ENCODE measurements at regions not wholly inside any gene's neighbourhood (a gene's known extent, or its start where the extent isn't known, plus 50 kb on each side); places are given as distances from the start of the nearest gene placed in this dataset.

DNA sequence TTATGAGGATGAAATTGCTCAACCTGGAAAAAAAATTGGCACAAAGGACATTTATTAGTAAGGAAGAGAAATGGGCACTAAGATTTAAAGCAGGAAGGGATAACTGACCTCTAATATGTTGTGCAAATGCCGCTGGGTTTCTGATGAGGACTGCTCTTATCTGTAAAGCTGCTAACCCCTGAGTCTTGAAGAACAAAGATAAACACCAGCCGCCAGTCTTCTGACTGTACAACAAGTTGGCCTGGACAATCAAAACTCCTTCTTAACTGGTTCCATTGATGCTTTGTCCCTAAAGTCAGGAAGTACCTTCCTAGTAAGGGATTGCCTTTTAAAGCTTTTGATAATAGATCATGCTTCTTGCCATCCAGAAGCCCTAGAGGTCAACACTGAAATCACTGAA is 301.8 kb downstream of the TRIB2 start:
- no peaks in the 10 kb centered on the region for H3K36me3 ChIP-seq

DNA sequence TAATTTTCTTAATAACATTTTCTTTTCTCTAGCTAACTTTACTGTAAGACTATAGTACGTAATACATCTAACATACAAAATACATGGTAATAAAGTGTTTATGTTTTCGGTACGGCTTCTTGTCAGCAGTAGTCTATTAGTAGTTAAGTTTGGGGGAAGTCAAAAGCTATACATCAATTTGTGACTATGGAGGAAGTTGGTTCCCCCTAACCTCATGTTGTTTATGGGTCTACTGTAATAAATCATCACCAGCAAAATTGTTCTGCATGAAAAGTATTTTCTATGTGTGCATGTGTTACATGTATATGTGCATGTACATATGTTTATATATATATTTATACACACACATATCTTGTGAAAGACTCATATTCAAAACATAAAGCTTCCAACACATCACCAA is 303.0 kb downstream of the TRIB2 start:
- no peak overlapping the region for H3K27ac ChIP-seq
- no peak for DNase-seq
- no peaks in the 10 kb centered on the region for H3K9me3 ChIP-seq
- no peaks in the 10 kb centered on the region for H3K36me3 ChIP-seq
- TF ChIP-seq, protein P1, sequence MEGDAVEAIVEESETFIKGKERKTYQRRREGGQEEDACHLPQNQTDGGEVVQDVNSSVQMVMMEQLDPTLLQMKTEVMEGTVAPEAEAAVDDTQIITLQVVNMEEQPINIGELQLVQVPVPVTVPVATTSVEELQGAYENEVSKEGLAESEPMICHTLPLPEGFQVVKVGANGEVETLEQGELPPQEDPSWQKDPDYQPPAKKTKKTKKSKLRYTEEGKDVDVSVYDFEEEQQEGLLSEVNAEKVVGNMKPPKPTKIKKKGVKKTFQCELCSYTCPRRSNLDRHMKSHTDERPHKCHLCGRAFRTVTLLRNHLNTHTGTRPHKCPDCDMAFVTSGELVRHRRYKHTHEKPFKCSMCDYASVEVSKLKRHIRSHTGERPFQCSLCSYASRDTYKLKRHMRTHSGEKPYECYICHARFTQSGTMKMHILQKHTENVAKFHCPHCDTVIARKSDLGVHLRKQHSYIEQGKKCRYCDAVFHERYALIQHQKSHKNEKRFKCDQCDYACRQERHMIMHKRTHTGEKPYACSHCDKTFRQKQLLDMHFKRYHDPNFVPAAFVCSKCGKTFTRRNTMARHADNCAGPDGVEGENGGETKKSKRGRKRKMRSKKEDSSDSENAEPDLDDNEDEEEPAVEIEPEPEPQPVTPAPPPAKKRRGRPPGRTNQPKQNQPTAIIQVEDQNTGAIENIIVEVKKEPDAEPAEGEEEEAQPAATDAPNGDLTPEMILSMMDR (IDR thresholded peaks at IDR 0.05) = no peak
- no peak for TF ChIP-seq POLR2A (IDR thresholded peaks at IDR 0.05)
- H3K4me3 ChIP-seq = no peak overlapping the region
- no peaks in the 10 kb centered on the region for H3K27me3 ChIP-seq
- no peaks in the 10 kb centered on the region for H3K4me1 ChIP-seq

More for the DNA sequence above, 301.8 kb downstream of the TRIB2 start:
- Histone ChIP-seq H3K27ac (no peak overlapping the region), H3K27me3 (no peaks in the 10 kb centered on the region), H3K4me3 (no peak overlapping the region), H3K9me3 (no peaks in the 10 kb centered on the region), H3K4me1 (no peaks in the 10 kb centered on the region)
- DNase-seq = no peak
- TF ChIP-seq, protein P1 (IDR thresholded peaks at IDR 0.05) = no peak
- TF ChIP-seq POLR2A (IDR thresholded peaks at IDR 0.05) = no peak

DNA sequence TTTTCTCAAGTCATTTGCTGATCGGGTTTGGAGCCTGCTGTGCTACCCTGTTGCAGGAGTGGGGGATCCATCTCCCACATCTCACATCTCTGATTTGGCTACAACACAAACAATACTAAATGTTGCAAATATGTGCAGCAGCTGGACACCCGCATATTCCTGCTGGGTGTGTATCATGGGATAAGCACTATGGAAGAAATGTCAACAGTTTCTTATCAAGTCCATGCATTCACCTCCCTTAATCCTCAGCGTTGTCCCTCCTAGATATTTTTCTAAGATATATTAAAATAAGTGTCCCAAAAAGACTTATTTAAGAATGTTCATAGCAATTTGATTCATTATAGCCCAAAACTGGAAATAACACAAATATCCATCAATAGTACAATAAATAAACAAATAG is 303.7 kb downstream of the TRIB2 start:
- no peaks in the 10 kb centered on the region for H3K9me3 ChIP-seq
- no peaks in the 10 kb centered on the region for H3K36me3 ChIP-seq
- no peaks in the 10 kb centered on the region for H3K4me1 ChIP-seq
- no peak for DNase-seq
- no peak for TF ChIP-seq POLR2A (IDR thresholded peaks at IDR 0.05)
- TF ChIP-seq, protein P1 (IDR thresholded peaks at IDR 0.05) = no peak
- no peak overlapping the region for H3K27ac ChIP-seq
- H3K4me3 ChIP-seq = no peak overlapping the region
- H3K27me3 ChIP-seq = no peaks in the 10 kb centered on the region

DNA sequence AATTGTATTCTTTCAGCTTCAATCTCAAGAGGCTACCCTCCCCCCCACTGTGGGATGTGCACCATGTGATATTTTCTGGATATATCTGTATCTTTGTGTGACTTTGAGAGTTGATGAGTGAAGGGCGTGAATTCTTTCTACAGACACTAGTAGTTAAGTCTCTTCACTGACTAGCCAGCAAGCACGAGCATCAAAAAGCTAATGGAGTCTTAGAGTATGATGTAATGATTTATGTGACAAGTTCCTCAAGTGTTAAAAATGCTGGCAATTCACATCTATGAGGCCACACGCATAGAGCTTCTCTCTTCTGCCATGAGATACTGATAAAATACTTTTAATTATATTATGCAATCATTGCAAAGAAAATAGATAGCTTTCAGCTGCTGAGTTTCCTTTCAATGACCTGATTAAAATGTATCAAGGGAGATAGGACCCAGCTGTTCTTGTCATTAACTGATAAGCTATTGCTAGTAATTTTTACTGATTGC is 304.8 kb downstream of the TRIB2 start:
- TF ChIP-seq, protein P1 (IDR thresholded peaks at IDR 0.05) = no peak
- no peak for TF ChIP-seq POLR2A (IDR thresholded peaks at IDR 0.05)
- H3K4me1 ChIP-seq = no peaks in the 10 kb centered on the region
- H3K27me3 ChIP-seq = no peaks in the 10 kb centered on the region
- DNase-seq = no peak
- no peaks in the 10 kb centered on the region for H3K9me3 ChIP-seq
- no peak overlapping the region for H3K4me3 ChIP-seq
- H3K27ac ChIP-seq = no peak overlapping the region
- no peaks in the 10 kb centered on the region for H3K36me3 ChIP-seq

DNA sequence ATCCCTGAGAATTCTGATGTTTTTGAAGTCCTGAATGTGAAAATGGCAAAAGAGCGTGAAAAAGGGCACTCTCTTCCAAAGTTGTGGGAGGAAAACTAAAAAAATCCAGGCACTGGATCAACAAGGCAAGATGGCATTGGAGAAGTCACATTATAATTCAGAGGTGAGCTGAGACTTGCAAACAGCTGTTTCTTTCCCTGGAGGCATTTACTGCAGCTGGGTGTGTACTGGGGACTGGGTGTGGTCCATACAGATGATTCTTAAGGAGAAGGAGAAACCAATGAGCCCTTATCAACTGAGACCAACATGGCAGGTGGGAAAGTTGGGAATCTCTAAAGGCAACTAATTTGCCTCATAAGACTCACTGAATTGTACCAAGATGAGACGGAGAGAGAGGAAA is 313.9 kb downstream of the TRIB2 start:
- H3K36me3 ChIP-seq = no peaks in the 10 kb centered on the region
- no peak overlapping the region for H3K27ac ChIP-seq
- TF ChIP-seq, protein P1 (IDR thresholded peaks at IDR 0.05) = no peak
- TF ChIP-seq POLR2A (IDR thresholded peaks at IDR 0.05) = no peak
- no peak overlapping the region for H3K4me3 ChIP-seq
- H3K27me3 ChIP-seq = no peaks in the 10 kb centered on the region
- no peaks in the 10 kb centered on the region for H3K4me1 ChIP-seq
- H3K9me3 ChIP-seq = no peaks in the 10 kb centered on the region
- DNase-seq = no peak

DNA sequence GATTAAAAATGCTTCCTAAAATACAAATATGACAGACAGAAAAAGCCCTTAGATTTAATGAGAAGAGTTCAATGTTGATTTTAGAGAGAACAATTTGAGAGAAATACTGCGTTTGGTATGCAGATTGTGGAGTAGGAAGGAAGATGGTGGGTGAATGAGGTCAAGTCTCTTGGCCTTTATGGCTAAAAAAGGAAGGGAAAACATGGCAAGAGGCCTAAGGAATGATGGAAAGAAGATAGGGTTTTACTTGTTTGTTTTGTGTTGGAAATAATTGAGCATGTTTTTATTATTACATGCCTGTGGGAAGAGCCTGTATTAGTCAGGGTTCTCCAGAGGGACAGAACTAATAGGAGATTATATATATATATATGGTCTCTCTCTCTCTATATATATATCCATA is 318.1 kb downstream of the TRIB2 start:
- no peaks in the 10 kb centered on the region for H3K4me1 ChIP-seq
- no peak overlapping the region for H3K27ac ChIP-seq
- TF ChIP-seq, protein P1 (IDR thresholded peaks at IDR 0.05) = no peak
- no peak for TF ChIP-seq POLR2A (IDR thresholded peaks at IDR 0.05)
- no peak overlapping the region for H3K4me3 ChIP-seq
- no peaks in the 10 kb centered on the region for H3K36me3 ChIP-seq
- H3K27me3 ChIP-seq = no peaks in the 10 kb centered on the region
- no peaks in the 10 kb centered on the region for H3K9me3 ChIP-seq
- DNase-seq = no peak

Measured in Peyer's patch (tissue), 4 donors.